ENCODE measurements at regions not wholly inside any gene's neighbourhood (a gene's known extent, or its start where the extent isn't known, plus 50 kb on each side); places are given as distances from the start of the nearest gene placed in this dataset.

- FAIRE-seq: no peak
Measured at GRCh38 chr1:192057766-192058165, 100.5 kb upstream of the RGS18 start.

GRCh38 chr1:192059407-192059806 is 98.9 kb upstream of the RGS18 start:
- DNase-seq (ENCODE audit: low spot score) (no peak), FAIRE-seq (no peak)

More at GRCh38 chr1:192057766-192058165, 100.5 kb upstream of the RGS18 start:
- no peak for DNase-seq (ENCODE audit: low spot score)

- DNase-seq (ENCODE audit: low spot score): no peak
- no peak for FAIRE-seq
Measured at GRCh38 chr1:192061556-192061955, 96.7 kb upstream of the RGS18 start.

GRCh38 chr1:192065087-192065486 is 93.2 kb upstream of the RGS18 start:
- FAIRE-seq: no peak
- DNase-seq (ENCODE audit: low spot score): no peak

GRCh38 chr1:192066202-192066601 is 92.1 kb upstream of the RGS18 start:
- no peak for FAIRE-seq
- no peak for DNase-seq (ENCODE audit: low spot score)

GRCh38 chr1:192067360-192067759 is 90.9 kb upstream of the RGS18 start:
- no peak for DNase-seq (ENCODE audit: low spot score)
- no peak for FAIRE-seq

GRCh38 chr1:192070213-192070612 is 88.0 kb upstream of the RGS18 start:
- DNase-seq (ENCODE audit: low spot score) (no peak), FAIRE-seq (no peak)

GRCh38 chr1:192080684-192081083 is 77.6 kb upstream of the RGS18 start:
- FAIRE-seq (no peak), DNase-seq (ENCODE audit: low spot score) (no peak)

GRCh38 chr1:192081359-192081758 is 76.9 kb upstream of the RGS18 start:
- FAIRE-seq (no peak), DNase-seq (ENCODE audit: low spot score) (no peak)

- FAIRE-seq (no peak), DNase-seq (ENCODE audit: low spot score) (no peak)
Measured at GRCh38 chr1:192086644-192087043, 71.6 kb upstream of the RGS18 start.

GRCh38 chr1:192087334-192087733 is 70.9 kb upstream of the RGS18 start:
- FAIRE-seq: no peak
- DNase-seq (ENCODE audit: low spot score): no peak

GRCh38 chr1:192088496-192088895 is 69.8 kb upstream of the RGS18 start:
- FAIRE-seq (no peak), DNase-seq (ENCODE audit: low spot score) (no peak)

GRCh38 chr1:192098001-192098400 is 60.3 kb upstream of the RGS18 start:
- FAIRE-seq (no peak), DNase-seq (ENCODE audit: low spot score) (no peak)

- FAIRE-seq: no peak
- no peak for DNase-seq (ENCODE audit: low spot score)
Measured at GRCh38 chr1:192099328-192099727, 58.9 kb upstream of the RGS18 start.

GRCh38 chr1:192100686-192101468 is 57.4 kb upstream of the RGS18 start:
- DNase-seq (ENCODE audit: low spot score) (no peak), FAIRE-seq (no peak)

GRCh38 chr1:192104128-192104527 is 54.1 kb upstream of the RGS18 start:
- no peak for DNase-seq (ENCODE audit: low spot score)
- no peak for FAIRE-seq

- DNase-seq (ENCODE audit: low spot score): peak; percentile 7
- FAIRE-seq: no peak
Measured at GRCh38 chr1:192104852-192105251, 53.4 kb upstream of the RGS18 start.

- FAIRE-seq: no peak
- DNase-seq (ENCODE audit: low spot score): no peak
Measured at GRCh38 chr1:192108161-192108560, 50.1 kb upstream of the RGS18 start.
